Large intestine (tissue), 3 donors: ENCODE measurements at regions not wholly inside any gene's neighbourhood (a gene's known extent, or its start where the extent isn't known, plus 50 kb on each side); places are given as distances from the start of the nearest gene placed in this dataset.
A peak's percentile ranks its signal among the peaks of the same experiment; 100 is the strongest.

ENCODE experiments used
- DNase-seq, 2 donors: peaks; one replicate each; pipeline versions ENCODE4 v3.0.0 to v3.0.0-alpha.2; 2013
- H3K27ac ChIP-seq: one replicate; pipeline ENCODE4 v1.5.1; 2013; ENCODE audit warnings: low read length
- H3K27me3 ChIP-seq: 2 replicates; pipeline ENCODE4 v1.6.1; 2013; ENCODE audit warnings: low read length; ENCODE audit not compliant: control insufficient read depth, insufficient read depth
- H3K36me3 ChIP-seq: 2 replicates; pipeline ENCODE4 v1.6.1; 2013; ENCODE audit warnings: low read length; ENCODE audit not compliant: control insufficient read depth, insufficient read depth
- H3K4me1 ChIP-seq: one replicate; pipeline ENCODE4 v1.6.1; 2013; ENCODE audit warnings: low read length; ENCODE audit not compliant: control insufficient read depth, insufficient read depth
- H3K4me3 ChIP-seq: one replicate; pipeline ENCODE4 v1.5.1; 2013; ENCODE audit warnings: low read length
- H3K9me3 ChIP-seq: one replicate; pipeline ENCODE4 v1.6.1; 2013; ENCODE audit warnings: mild to moderate bottlenecking, low read depth, low read length, moderate library complexity; ENCODE audit not compliant: control insufficient read depth
- WGBS: methylation state at CpG from one replicate; pipeline ENCODE4 v1.1.5; 2013; ENCODE audit warnings: low lambda C conversion rate; ENCODE audit not compliant: insufficient coverage; 5-methylcytosine and 5-hydroxymethylcytosine counted together

DNA sequence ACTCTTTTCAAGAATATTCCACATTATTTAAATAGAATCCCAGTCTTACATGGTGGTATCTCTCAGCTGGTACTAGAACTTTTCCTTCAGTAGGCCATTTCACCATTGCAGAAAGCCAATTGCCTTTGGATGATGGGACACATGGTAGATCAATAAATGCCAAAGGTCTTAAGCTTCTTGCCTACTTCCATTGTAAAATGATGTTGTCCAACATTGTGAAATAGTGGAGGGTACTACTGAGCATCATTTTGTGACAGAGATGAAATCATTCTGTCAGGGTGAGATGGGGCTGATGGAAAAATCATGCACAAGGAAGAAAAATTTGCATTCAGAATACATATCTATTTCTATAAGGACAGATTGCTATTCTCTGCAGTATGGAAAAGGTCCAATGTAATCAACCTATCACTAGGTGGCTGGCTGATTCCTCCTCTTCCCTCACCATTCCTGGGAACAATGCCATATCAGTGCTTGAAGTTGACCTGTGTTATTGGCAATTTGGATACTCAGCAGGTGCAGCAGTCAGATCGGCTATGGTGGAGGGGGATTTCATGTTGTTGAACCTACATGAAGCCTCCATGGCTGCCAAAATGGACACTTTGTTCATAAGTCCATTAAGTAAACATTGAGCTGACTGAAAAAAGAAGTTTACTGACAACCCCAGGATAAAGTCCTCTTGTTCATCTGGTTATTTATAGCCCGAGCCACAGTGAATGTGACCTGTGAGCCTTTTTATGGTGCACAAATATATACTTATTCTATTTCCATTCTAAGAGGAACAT, 596.9 kb upstream of the ARPP21 start:
- Histone ChIP-seq H3K9me3 (no peaks in the 10 kb centered on the region), H3K4me1 (peaks cover 9% of the 10 kb centered on the region), H3K36me3 (no peaks in the 10 kb centered on the region), H3K27me3 (no peaks in the 10 kb centered on the region), H3K4me3 (no peak overlapping the region), H3K27ac (peak overlapping the region; percentile 78)
- no CpG with 5 or more reads among the region's 2 CpGs for WGBS
- DNase-seq: peak; percentile 56 to 85

DNA sequence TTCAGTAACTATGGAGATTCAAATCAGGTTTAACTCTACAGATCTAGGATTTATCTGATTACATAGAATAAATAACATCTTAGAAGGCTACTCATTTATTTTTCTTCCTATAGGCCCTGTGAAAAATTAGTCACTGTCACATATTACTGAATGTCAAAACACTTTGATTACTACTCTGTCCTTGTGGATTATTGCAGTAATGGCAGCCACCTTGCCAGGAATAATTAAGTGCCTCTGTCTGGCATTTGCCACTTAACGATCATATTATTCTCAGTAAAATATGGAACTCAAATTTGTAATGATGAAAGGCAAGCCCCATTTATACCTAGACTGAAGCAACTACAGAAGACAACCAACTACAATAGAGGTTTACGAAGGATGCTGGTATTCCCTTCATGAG, 596.3 kb upstream of the ARPP21 start:
- no peaks in the 10 kb centered on the region for H3K36me3 ChIP-seq
- peak overlapping the region; percentile 78 for H3K27ac ChIP-seq
- no peaks in the 10 kb centered on the region for H3K9me3 ChIP-seq
- H3K4me3 ChIP-seq: no peak overlapping the region
- WGBS: no CpG with 5 or more reads among the region's 2 CpGs
- H3K4me1 ChIP-seq: peaks cover 9% of the 10 kb centered on the region
- DNase-seq: no peak
- H3K27me3 ChIP-seq: no peaks in the 10 kb centered on the region

DNA sequence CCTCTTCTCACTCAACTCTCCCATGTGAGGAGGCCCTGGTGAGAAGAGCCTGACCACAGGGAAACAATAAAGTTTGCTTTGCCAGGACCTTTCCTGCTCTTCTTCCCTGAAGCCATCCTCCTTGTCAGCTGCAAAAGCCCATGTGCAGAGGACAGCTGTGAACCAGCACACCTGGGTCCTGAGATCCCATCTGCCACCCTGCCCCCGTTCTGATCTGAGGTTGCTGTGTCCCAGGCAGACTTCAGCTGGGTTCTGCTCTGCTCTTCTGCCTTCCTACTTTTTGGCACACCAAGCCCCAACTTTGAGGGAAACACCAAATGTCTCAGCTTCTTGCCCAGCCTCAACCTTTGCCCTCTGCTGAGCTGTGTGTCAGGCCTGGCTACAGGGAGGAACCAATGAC, 595.1 kb upstream of the ARPP21 start:
- no peak overlapping the region for H3K27ac ChIP-seq
- H3K4me3 ChIP-seq: no peak overlapping the region
- no peaks in the 10 kb centered on the region for H3K36me3 ChIP-seq
- no CpG with 5 or more reads among the region's 1 CpG for WGBS
- H3K27me3 ChIP-seq: no peaks in the 10 kb centered on the region
- no peak for DNase-seq
- H3K4me1 ChIP-seq: peaks cover 9% of the 10 kb centered on the region
- no peaks in the 10 kb centered on the region for H3K9me3 ChIP-seq

DNA sequence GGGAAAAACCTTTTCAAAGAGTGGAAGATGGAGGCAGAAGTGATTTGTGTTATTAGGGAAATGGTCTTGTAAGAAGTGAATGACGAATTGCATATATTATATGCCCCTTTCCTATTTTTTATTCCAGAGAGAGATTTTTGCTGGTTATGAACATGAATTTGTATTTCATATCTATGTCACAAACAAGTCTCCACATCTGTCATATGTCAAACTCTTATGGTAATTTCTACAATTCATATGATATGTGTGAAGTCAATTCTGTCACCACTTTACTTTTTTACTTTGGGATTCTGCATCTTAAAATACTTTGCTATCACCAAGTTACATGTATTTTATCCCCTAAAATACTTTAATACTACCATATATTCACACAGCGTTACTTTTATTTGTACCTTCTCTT, 594.2 kb upstream of the ARPP21 start:
- no peak overlapping the region for H3K4me3 ChIP-seq
- no peak for DNase-seq
- 95% methylated on average over 2 of the region's 2 CpGs for WGBS

DNA sequence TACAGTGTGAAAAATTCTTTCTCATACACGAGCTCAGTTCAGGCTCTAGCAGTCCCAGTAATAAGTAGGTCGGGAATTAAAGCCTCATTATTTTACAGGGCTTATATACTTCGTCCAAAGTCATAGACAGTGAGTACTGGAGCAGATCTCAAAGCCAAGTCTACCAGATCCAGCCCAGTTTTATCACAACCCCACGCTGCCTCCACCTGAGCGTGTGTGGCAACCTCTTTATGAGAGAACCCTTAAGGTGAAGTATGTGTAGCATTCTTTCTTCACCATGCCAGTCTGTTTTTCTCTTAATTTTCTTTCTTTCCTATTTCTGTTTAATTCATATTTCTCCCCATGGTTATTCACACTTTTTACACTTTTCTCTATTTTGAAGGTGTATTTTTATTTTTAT, 574.6 kb upstream of the ARPP21 start:
- Histone ChIP-seq H3K36me3 (no peaks in the 10 kb centered on the region), H3K27me3 (no peaks in the 10 kb centered on the region), H3K9me3 (no peaks in the 10 kb centered on the region), H3K27ac (no peak overlapping the region), H3K4me1 (no peaks in the 10 kb centered on the region), H3K4me3 (no peak overlapping the region)
- no peak for DNase-seq
- no CpG with 5 or more reads among the region's 5 CpGs for WGBS

More for the DNA sequence above, 594.2 kb upstream of the ARPP21 start:
- H3K36me3 ChIP-seq: no peaks in the 10 kb centered on the region
- H3K4me1 ChIP-seq: peaks cover 9% of the 10 kb centered on the region
- H3K9me3 ChIP-seq: no peaks in the 10 kb centered on the region
- no peaks in the 10 kb centered on the region for H3K27me3 ChIP-seq
- H3K27ac ChIP-seq: no peak overlapping the region

DNA sequence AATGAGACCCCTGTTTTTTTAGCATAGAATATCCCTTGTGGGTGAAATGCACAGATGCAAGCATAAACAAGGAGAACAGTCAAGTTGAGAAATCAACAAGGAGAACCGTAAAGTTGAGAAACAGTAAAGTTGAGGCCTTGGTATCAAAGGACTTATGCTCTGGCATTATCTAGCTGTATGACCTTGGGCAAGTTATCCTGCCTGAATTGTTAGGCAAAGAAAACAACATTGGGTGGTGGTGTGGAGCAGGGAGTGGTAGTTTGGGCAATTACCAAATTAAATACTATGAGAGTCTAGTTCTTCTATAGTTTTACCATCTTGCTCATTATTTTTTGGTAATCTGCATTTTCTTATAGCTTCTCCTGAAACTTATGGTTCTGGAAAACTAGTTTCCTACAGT, 573.4 kb upstream of the ARPP21 start:
- 50% methylated on average over 1 of the region's 1 CpG for WGBS
- Histone ChIP-seq H3K4me1 (no peaks in the 10 kb centered on the region), H3K9me3 (no peaks in the 10 kb centered on the region), H3K27ac (no peak overlapping the region), H3K4me3 (no peak overlapping the region), H3K27me3 (no peaks in the 10 kb centered on the region), H3K36me3 (no peaks in the 10 kb centered on the region)
- DNase-seq: no peak

DNA sequence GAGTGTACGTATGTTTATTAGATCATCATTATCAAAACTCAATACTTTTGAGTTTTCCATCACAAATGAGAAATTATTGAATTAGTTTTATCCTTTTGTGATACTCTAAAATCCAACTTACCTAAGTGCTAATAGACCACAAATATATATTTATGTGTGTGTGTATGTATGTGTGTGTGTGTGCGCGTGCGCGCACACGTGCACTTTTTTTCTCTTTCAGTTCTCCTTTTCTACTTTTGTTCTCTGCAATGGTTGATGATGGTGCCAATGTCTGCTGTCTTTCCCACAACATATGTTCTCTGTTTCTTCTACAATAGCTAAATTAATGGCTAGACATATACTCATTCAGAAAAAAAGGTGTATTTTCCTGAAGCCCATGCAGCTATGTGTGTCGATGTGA, 571.6 kb upstream of the ARPP21 start:
- H3K9me3 ChIP-seq: no peaks in the 10 kb centered on the region
- H3K36me3 ChIP-seq: no peaks in the 10 kb centered on the region
- H3K27me3 ChIP-seq: no peaks in the 10 kb centered on the region
- H3K27ac ChIP-seq: no peak overlapping the region
- no peaks in the 10 kb centered on the region for H3K4me1 ChIP-seq
- no peak overlapping the region for H3K4me3 ChIP-seq
- 100% methylated on average over 2 of the region's 7 CpGs for whole genome bisulfite sequencing
- no peak for DNase-seq

DNA sequence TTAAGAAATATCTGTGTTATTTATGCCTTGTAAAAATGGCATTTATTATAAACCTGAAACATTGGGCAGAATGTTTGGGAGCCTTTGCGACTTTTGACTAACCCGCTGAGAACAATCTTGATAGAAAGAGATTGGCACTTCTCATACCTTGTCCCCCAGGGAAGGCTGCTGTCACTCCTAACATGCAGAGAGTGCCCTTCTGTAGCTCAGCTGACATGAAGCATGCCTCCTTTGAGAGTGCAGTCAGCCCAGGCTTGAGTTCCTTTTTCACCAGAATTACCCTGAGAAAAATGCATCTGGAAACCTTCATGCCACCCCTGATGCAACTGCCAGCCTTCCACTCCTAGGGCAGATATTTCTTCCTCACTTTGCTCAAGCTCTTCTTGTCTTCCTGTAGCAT, 569.2 kb upstream of the ARPP21 start:
- no peaks in the 10 kb centered on the region for H3K9me3 ChIP-seq
- no peaks in the 10 kb centered on the region for H3K4me1 ChIP-seq
- H3K27ac ChIP-seq: no peak overlapping the region
- H3K27me3 ChIP-seq: no peaks in the 10 kb centered on the region
- no CpG with 5 or more reads among the region's 2 CpGs for WGBS
- H3K36me3 ChIP-seq: no peaks in the 10 kb centered on the region
- no peak for DNase-seq
- no peak overlapping the region for H3K4me3 ChIP-seq

DNA sequence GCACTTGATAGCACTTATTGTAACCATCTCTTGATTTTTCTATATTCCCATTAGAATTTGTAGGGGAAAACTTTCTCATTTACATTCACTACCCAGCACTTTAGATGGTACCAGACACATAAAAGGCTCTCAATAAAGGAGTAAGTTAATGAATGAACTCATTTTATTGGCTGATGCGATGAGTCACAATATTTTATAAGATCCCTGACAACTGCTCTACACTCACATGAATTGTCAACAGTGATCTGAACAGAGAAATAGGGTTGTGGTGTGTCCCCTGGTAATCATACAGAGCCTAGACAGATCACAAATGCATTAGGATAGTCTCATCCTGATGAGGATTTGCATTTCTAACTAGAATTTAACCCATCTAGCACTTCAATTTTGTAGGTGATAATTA, 567.6 kb upstream of the ARPP21 start:
- Histone ChIP-seq H3K27me3 (no peaks in the 10 kb centered on the region), H3K9me3 (no peaks in the 10 kb centered on the region), H3K4me1 (no peaks in the 10 kb centered on the region), H3K27ac (no peak overlapping the region), H3K4me3 (no peak overlapping the region), H3K36me3 (no peaks in the 10 kb centered on the region)
- DNase-seq: no peak
- WGBS: no CpG with 5 or more reads among the region's 1 CpG

DNA sequence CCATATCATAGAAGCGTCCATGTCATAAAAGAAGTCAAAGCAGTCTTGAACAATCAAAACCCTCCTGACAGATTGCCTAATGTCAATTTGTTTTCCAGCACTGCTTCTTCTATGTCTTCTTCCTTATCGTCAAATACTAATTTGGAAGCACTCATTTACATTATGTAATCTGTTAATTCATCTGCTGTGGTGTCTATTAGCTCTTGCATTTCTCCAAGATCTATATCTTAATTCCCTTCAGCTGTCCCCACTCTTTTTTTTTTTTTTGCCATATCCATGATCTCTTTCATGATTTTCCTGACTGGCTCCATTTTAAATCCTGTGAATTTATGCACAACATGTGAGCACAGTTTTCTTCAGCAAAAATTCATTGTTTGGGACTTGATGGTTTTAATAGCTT, 560.5 kb upstream of the ARPP21 start:
- Histone ChIP-seq H3K36me3 (no peaks in the 10 kb centered on the region), H3K9me3 (no peaks in the 10 kb centered on the region), H3K27ac (no peak overlapping the region), H3K4me1 (no peaks in the 10 kb centered on the region), H3K4me3 (no peak overlapping the region), H3K27me3 (no peaks in the 10 kb centered on the region)
- WGBS: 100% methylated on average over 1 of the region's 2 CpGs
- no peak for DNase-seq

DNA sequence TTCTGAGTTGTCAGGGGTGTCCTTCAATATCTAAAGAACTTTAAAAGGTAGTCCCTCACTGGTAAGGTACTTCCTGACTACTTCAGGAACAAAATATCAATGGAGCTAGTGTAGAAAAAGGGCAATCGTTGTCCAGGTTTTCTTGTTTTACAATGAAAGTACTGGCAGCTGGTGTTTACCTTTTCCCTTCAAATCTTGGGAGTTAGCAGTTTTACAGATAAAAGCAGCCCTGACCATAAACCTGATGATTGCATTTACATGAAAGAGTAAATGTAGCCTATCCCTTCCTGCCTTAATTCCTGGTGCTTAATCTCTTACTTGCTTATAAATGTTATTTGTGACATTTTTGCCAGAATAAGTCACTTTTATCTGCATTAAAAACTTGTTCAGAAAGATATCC, 559.9 kb upstream of the ARPP21 start:
- peak in 1 of 2 donors; percentile 32 for DNase-seq
- no peaks in the 10 kb centered on the region for H3K36me3 ChIP-seq
- no CpG with 5 or more reads among the region's 1 CpG for WGBS

More for the DNA sequence above, 559.9 kb upstream of the ARPP21 start:
- Histone ChIP-seq H3K27me3 (no peaks in the 10 kb centered on the region), H3K4me1 (no peaks in the 10 kb centered on the region), H3K9me3 (no peaks in the 10 kb centered on the region), H3K4me3 (no peak overlapping the region), H3K27ac (no peak overlapping the region)
